HS-27A (cell line): ENCODE measurements at regions not wholly inside any gene's neighbourhood (a gene's known extent, or its start where the extent isn't known, plus 50 kb on each side); places are given as distances from the start of the nearest gene placed in this dataset.
A peak's percentile ranks its signal among the peaks of the same experiment; 100 is the strongest.
"Not testable (repeated sequence)": the region's sequence is repeated elsewhere in the genome, so short reads cannot be mapped to it uniquely, and the experiment has no call there.

Experiments used
- DNase-seq: peaks from one replicate; pipeline ENCODE4 v3.0.0-alpha.2; 2012; ENCODE audit warnings: low read depth, missing footprints

- DNase-seq, result no peak
These were observed 107.5 kb downstream of the DCLK3 start for GRCh38 chr3:36656873-36657272.

- DNase-seq, result no peak
These were observed 111.3 kb downstream of the DCLK3 start for GRCh38 chr3:36653095-36653494.

- DNase-seq, result no peak
These were observed 112.2 kb downstream of the DCLK3 start for GRCh38 chr3:36652104-36652503.

- DNase-seq, result no peak
These were observed 114.1 kb downstream of the DCLK3 start for GRCh38 chr3:36650271-36650671.

GRCh38 chr3:36649125-36649524, 115.2 kb downstream of the DCLK3 start:
- no peak for DNase-seq

GRCh38 chr3:36648241-36649034, 115.9 kb downstream of the DCLK3 start:
- peak; percentile 89 for DNase-seq

- DNase-seq, result no peak
These were observed 116.9 kb downstream of the DCLK3 start for GRCh38 chr3:36647423-36647853.

GRCh38 chr3:36643192-36643591, 121.2 kb downstream of the DCLK3 start:
- no peak for DNase-seq

- no peak for DNase-seq
These were observed 128.6 kb downstream of the DCLK3 start for GRCh38 chr3:36635731-36636130.

GRCh38 chr3:36633897-36634296, 130.5 kb downstream of the DCLK3 start:
- not testable (repeated sequence) for DNase-seq

GRCh38 chr3:36633060-36633459, 131.3 kb downstream of the DCLK3 start:
- no peak for DNase-seq

GRCh38 chr3:36631549-36631948, 132.8 kb downstream of the DCLK3 start:
- DNase-seq, result no peak

GRCh38 chr3:36615861-36616260, 148.5 kb downstream of the DCLK3 start:
- no peak for DNase-seq

- DNase-seq, result no peak
These were observed 157.2 kb downstream of the DCLK3 start for GRCh38 chr3:36606871-36607765.

GRCh38 chr3:36603423-36603822, 160.9 kb downstream of the DCLK3 start:
- no peak for DNase-seq

- DNase-seq, result no peak
These were observed 163.9 kb downstream of the DCLK3 start for GRCh38 chr3:36600404-36600803.
